Adipocyte (in vitro differentiated cells): ENCODE measurements at regions not wholly inside any gene's neighbourhood (a gene's known extent, or its start where the extent isn't known, plus 50 kb on each side); places are given as distances from the start of the nearest gene placed in this dataset.

Experiments
- DNase-seq: peaks from one replicate; pipeline ENCODE4 v3.0.0-alpha.2; 2015; ENCODE audit warnings: low read depth
- H3K27me3 ChIP-seq: replicated peaks from 2 replicates; pipeline ENCODE4 v1.7.0; 2013; ENCODE audit warnings: mild to moderate bottlenecking, low read length, moderate library complexity; ENCODE audit not compliant: control insufficient read depth, insufficient read depth
- H3K36me3 ChIP-seq: 2 replicates; pipeline ENCODE4 v1.7.0; 2013; ENCODE audit warnings: low read length, mild to moderate bottlenecking, moderate library complexity; ENCODE audit not compliant: control insufficient read depth, insufficient read depth, severe bottlenecking
- H3K4me1 ChIP-seq: 2 replicates; pipeline ENCODE4 v1.7.0; 2013; ENCODE audit warnings: mild to moderate bottlenecking, low read length, moderate library complexity; ENCODE audit not compliant: control insufficient read depth, insufficient read depth
- H3K4me3 ChIP-seq: 2 replicates; pipeline ENCODE4 v1.7.0; 2013; ENCODE audit warnings: mild to moderate bottlenecking, low read length, moderate library complexity
- H3K9ac ChIP-seq: 2 replicates; pipeline ENCODE4 v1.7.0; 2013; ENCODE audit warnings: mild to moderate bottlenecking, low read length, moderate library complexity
- H3K9me3 ChIP-seq: 2 replicates; pipeline ENCODE4 v1.7.0; 2013; ENCODE audit warnings: mild to moderate bottlenecking, low read length, moderate library complexity; ENCODE audit not compliant: control insufficient read depth

DNA sequence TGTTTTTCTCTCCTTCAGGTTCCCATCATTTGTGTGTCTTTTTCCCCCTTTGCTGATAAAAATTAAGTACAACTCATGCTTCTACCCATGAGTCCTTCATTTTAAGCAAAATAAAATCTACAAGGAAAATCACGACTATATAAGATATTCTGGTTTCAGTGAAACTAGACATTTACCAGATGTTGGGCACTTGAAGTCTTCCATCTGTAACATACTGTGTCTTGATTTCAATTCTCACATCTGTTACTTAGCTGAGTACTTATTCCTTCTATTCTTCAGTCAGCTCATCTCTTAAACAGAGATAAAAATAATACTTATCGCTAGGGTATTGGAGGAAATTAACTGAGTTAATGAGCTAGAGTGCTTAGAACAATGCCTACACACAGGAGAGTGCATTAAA, 893.0 kb upstream of the SOX9 start:
- no peak overlapping the region for H3K4me3 ChIP-seq
- no peak for DNase-seq
- H3K9me3 ChIP-seq: no peaks in the 10 kb centered on the region
- no peaks in the 10 kb centered on the region for H3K27me3 ChIP-seq
- H3K4me1 ChIP-seq: peaks cover 5% of the 10 kb centered on the region
- no peak overlapping the region for H3K9ac ChIP-seq
- no peaks in the 10 kb centered on the region for H3K36me3 ChIP-seq

DNA sequence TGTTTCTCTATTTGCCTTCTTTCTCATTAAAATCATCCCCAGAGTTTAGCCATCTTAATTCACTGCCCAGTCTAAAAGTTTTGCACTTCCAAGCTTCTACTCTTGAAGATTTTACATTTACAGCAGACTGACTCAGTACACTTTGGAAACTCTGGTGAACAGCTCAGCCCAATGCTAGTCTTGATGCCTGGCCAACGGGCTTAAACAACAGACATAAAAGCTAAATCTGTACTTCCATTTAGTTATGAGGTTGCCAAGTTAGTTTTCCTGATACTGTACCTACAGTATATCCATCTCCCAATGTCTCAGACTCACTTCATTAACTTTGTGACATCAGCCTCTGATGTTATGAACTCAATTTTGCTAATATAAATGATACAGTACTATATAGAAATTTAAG, 891.8 kb upstream of the SOX9 start:
- Histone ChIP-seq H3K9ac (no peak overlapping the region), H3K36me3 (no peaks in the 10 kb centered on the region), H3K27me3 (no peaks in the 10 kb centered on the region), H3K4me3 (no peak overlapping the region), H3K9me3 (no peaks in the 10 kb centered on the region), H3K4me1 (peaks cover 5% of the 10 kb centered on the region)
- DNase-seq: no peak

DNA sequence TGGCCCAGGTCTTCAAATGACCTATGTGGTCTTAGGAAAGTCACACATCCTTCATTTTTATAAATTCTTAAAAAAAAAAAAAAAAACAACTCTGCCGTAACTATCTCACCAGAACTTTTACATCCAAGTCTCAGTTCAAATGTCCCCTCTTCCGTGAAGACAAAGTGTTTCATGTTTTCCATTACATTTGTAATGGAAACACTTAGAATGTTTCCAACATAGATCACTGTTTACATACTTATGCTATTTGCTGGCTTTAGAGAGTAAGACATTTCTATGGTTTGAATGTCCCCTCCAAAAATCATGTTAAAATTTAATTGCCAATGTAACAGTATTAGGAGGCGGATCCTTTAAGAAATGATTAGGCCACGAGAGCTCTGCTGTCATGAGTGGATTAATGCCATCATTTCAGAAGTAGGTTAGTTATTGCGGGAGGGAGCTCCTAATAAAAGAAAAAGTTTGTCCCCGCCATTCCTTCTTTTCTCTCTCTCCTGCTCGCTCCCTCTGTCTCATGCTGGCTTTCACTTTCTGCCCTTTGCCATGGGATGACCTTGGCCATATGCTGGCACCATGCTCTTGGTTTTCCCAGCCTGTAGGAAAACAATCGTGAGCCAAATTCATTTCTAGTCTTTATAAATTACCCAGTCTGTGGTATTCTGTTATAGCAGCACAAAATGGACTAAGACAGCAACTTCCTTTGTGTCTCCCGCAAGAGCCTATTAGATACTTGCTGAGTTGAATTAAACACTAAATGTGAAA, 887.8 kb upstream of the SOX9 start:
- no peaks in the 10 kb centered on the region for H3K9me3 ChIP-seq
- no peak overlapping the region for H3K9ac ChIP-seq
- no peaks in the 10 kb centered on the region for H3K36me3 ChIP-seq
- no peaks in the 10 kb centered on the region for H3K27me3 ChIP-seq
- peaks cover 5% of the 10 kb centered on the region for H3K4me1 ChIP-seq
- no peak for DNase-seq
- no peak overlapping the region for H3K4me3 ChIP-seq

DNA sequence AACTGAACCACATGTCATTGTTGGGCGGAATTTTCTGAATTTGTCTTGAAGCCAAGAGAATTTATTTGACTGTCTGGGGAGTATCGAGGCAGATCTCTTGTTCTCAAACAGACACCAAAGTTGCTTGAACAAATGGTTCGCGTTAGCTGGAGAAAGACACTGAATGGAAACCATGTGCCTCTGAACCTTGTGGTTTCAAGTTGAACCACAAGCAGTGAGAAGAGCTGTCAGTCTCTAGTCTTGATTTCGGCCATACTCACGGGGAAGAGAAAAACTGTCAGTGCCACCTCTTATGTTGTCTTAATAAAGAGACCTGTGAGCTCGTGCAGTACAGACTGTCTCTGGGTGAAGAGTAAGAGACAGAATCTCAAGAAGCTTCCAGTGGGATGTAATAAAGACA, 886.5 kb upstream of the SOX9 start:
- Histone ChIP-seq H3K4me3 (no peak overlapping the region), H3K27me3 (no peaks in the 10 kb centered on the region), H3K9me3 (no peaks in the 10 kb centered on the region), H3K36me3 (no peaks in the 10 kb centered on the region), H3K4me1 (no peaks in the 10 kb centered on the region), H3K9ac (no peak overlapping the region)
- no peak for DNase-seq

DNA sequence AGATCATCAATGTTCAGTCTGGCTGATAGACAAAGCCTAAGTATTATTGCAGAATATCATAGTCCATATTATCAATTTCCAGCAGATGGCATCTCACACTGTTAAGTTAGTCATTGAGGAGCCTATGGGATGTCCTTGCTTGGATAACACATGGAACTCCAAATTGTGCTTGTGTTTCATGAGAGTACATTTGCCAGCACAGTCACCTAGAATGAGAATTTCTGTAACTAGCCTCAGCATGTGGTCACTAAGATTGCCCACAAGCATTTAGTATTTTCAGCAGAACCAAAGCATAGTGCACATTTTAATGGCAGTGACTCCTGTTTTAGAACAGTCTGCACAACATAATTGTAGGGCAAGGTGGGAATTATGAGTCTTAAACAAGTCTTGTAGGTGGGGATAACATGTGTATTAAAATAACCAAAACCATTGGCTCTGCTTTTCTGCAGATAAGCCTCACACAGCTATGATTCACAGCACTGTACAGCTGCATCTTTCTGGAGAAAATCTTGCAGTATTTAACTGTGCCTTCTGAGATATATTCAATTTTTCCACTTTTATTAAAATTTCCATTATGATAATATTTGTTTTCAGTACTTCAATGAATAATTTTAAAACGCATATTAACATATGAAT, 882.8 kb upstream of the SOX9 start:
- DNase-seq: peak; percentile 53
- Histone ChIP-seq H3K36me3 (no peaks in the 10 kb centered on the region), H3K4me3 (no peak overlapping the region), H3K9me3 (no peaks in the 10 kb centered on the region), H3K27me3 (no peaks in the 10 kb centered on the region), H3K4me1 (no peaks in the 10 kb centered on the region), H3K9ac (no peak overlapping the region)

DNA sequence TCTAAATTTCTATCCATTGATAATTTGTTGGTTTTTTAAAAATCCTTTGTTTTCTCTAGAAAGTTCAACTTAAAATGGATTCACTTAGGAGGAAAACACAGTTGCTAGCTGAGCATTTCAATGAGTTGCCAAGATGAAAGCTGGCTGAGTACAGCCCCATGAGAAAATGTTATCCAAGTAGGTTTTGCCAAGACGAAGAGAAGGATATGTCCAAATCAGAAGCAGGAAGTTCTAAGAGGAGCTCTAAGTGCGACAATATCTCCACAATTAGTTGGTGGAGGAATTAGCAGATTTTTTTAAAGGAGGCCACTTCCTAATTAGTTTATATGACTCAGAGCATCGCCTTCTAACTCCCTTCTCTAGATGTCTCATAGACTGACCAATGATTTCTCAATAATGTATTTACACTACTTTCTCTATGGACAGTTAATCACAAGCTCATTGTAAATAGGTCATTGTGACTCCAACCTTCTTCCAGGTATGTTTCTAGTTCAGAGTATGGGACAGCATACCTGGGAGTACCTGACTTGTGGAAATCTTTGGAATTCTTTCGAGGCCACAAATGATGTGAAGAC, 873.3 kb upstream of the SOX9 start:
- Histone ChIP-seq H3K27me3 (no peaks in the 10 kb centered on the region), H3K9ac (no peak overlapping the region), H3K9me3 (no peaks in the 10 kb centered on the region), H3K36me3 (no peaks in the 10 kb centered on the region), H3K4me1 (peaks cover 18% of the 10 kb centered on the region), H3K4me3 (no peak overlapping the region)
- DNase-seq: no peak

DNA sequence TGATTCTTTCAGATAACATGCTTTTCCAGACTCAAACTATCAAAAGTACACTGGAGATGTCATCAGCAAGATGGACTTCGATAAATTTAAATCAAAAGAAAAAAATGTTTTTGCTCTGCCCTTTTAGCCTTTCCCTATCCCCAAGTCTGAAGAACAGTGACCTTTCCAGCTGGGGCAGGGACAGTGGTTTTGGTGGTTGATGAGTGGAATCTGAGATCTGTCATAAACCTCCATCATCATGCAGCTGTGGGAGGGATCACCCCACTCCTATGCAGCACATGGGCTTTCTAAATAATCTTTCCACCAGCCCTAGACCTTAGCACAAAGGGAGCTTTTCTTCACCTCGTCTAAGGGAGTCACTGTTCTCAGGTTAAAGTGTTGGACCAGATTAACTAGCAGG, 869.5 kb upstream of the SOX9 start:
- Histone ChIP-seq H3K9me3 (no peaks in the 10 kb centered on the region), H3K4me1 (peaks cover 18% of the 10 kb centered on the region), H3K9ac (no peak overlapping the region), H3K4me3 (peak overlapping the region; percentile 40), H3K27me3 (no peaks in the 10 kb centered on the region), H3K36me3 (no peaks in the 10 kb centered on the region)
- DNase-seq: no peak

DNA sequence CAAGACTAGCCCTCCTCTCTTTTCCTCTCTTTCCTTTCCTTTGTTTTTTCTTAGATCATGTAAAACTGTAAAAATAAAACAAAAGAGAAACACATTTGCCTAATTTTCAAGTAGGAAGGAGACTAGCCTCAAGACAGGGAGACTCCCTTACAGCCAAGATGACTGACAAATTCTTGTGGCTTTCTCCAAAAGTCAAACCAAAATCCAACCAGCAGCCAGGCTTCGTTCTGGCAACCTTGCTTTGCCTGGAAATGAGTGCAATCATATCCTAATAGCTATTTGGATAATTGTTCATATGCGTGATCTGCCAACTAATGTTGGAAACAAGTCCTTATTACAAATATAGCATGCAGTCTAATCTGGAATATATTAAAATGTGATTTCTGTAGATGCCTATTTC, 868.9 kb upstream of the SOX9 start:
- Histone ChIP-seq H3K27me3 (no peaks in the 10 kb centered on the region), H3K4me1 (peaks cover 18% of the 10 kb centered on the region)
- no peak for DNase-seq

DNA sequence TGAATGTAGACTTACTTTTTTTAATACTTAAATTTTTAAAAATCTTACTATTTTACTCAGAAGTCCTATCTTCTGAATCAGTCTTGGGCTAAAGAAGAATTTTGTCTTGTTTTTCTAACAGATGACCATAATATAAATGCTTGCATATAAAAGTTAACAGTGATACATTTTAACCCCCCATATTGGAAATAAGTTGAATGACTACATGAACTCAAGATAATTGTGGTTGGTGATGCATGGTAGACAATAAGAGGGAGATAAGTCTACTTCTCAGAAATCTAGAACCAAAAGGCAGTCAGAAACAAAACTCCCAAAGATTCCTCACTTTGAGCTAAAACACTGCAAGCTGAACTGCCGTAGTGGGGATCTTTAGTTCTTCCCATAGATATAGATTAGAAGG, 868.4 kb upstream of the SOX9 start:
- no peak for DNase-seq
- no peaks in the 10 kb centered on the region for H3K36me3 ChIP-seq
- H3K27me3 ChIP-seq: no peaks in the 10 kb centered on the region
- H3K4me1 ChIP-seq: peaks cover 16% of the 10 kb centered on the region
- H3K4me3 ChIP-seq: no peak overlapping the region
- H3K9ac ChIP-seq: no peak overlapping the region
- no peaks in the 10 kb centered on the region for H3K9me3 ChIP-seq

More for the DNA sequence above, 868.9 kb upstream of the SOX9 start:
- Histone ChIP-seq H3K9ac (no peak overlapping the region), H3K9me3 (no peaks in the 10 kb centered on the region), H3K36me3 (no peaks in the 10 kb centered on the region), H3K4me3 (peak overlapping the region; percentile 40)

DNA sequence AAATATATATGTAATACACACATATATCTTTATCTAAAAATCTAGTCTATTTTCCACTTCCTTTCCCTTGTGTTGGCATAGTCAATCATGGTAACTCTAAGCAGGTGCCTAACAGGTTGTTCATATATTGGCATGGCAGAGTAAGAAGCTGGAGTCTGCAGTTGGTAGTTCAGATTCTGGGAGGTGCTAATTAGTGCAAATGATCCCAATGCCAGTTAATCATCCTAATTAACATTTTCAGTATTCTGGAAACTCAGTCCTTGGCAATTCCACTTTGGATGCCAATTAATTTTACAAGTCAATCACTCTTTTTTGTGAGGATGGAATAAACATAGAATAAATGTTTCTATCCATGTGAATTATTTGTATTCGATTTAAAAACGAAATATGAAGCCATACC, 863.7 kb upstream of the SOX9 start:
- Histone ChIP-seq H3K9ac (no peak overlapping the region), H3K36me3 (no peaks in the 10 kb centered on the region), H3K4me1 (peaks cover under 1% of the 10 kb centered on the region), H3K27me3 (no peaks in the 10 kb centered on the region), H3K4me3 (no peak overlapping the region), H3K9me3 (no peaks in the 10 kb centered on the region)
- DNase-seq: no peak

DNA sequence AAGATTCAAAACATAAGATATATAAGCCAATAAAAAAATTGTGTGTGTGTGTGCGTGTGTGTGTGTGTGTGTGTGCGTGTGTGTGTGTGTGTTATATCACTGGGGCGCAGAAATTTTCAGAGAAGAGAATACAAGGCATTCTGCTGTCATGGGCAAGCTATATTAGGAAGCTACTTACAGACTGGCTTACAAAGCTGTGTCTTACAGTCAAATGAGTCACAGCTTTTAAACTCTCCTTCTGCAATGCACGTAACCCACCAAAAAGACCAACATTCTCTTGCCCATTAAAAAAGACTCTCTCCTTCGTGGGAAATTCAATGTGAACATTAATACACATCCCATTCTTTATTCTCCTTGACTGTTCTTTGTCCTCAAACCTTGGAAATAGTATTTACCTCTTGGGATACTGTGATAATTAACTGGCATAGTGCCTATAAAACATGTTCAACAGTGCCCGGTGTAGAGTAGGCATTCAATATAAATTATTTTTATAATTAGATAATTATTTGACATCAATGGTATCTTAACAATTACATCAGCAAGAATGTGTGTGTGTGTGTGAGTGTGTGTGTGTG, 860.4 kb upstream of the SOX9 start:
- Histone ChIP-seq H3K9ac (no peak overlapping the region), H3K4me1 (no peaks in the 10 kb centered on the region), H3K9me3 (no peaks in the 10 kb centered on the region), H3K27me3 (no peaks in the 10 kb centered on the region), H3K36me3 (no peaks in the 10 kb centered on the region), H3K4me3 (no peak overlapping the region)
- no peak for DNase-seq
